D721Med (cell line): ENCODE measurements at regions not wholly inside any gene's neighbourhood (a gene's known extent, or its start where the extent isn't known, plus 50 kb on each side); places are given as distances from the start of the nearest gene placed in this dataset.

Experiments used
- DNase-seq: peaks from one replicate; pipeline ENCODE4 v3.0.0; 2011; ENCODE audit warnings: low spot score; ENCODE audit not compliant: insufficient read length
- FAIRE-seq: peaks from 2 replicates; lab custom pipeline; 2011; peaks lifted over from hg19 to GRCh38; lab: Jason Lieb, UNC
- TF ChIP-seq, protein P1 (sequence below): IDR thresholded peaks from 2 replicates; pipeline ENCODE4 v1.5.1; 2012; ENCODE audit warnings: mild to moderate bottlenecking, control low read depth; ENCODE audit not compliant: insufficient read depth; ENCODE audit errors: missing control alignments

GRCh38 chr12:100716945-100717732 is 77.4 kb upstream of the ANO4 start:
- TF ChIP-seq, protein P1, sequence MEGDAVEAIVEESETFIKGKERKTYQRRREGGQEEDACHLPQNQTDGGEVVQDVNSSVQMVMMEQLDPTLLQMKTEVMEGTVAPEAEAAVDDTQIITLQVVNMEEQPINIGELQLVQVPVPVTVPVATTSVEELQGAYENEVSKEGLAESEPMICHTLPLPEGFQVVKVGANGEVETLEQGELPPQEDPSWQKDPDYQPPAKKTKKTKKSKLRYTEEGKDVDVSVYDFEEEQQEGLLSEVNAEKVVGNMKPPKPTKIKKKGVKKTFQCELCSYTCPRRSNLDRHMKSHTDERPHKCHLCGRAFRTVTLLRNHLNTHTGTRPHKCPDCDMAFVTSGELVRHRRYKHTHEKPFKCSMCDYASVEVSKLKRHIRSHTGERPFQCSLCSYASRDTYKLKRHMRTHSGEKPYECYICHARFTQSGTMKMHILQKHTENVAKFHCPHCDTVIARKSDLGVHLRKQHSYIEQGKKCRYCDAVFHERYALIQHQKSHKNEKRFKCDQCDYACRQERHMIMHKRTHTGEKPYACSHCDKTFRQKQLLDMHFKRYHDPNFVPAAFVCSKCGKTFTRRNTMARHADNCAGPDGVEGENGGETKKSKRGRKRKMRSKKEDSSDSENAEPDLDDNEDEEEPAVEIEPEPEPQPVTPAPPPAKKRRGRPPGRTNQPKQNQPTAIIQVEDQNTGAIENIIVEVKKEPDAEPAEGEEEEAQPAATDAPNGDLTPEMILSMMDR: no peak
- DNase-seq (peak; percentile 50), FAIRE-seq (no peak)

GRCh38 chr12:100717733-100718067 is 76.9 kb upstream of the ANO4 start:
- no peak for DNase-seq
- TF ChIP-seq, protein P1: no peak
- FAIRE-seq: no peak

GRCh38 chr12:100718187-100718586 is 76.4 kb upstream of the ANO4 start:
- TF ChIP-seq, protein P1: no peak
- DNase-seq: no peak
- FAIRE-seq: no peak

- FAIRE-seq (no peak), DNase-seq (no peak)
- TF ChIP-seq, protein P1: no peak
Observed at GRCh38 chr12:100720016-100720654, 74.4 kb upstream of the ANO4 start.

DNA sequence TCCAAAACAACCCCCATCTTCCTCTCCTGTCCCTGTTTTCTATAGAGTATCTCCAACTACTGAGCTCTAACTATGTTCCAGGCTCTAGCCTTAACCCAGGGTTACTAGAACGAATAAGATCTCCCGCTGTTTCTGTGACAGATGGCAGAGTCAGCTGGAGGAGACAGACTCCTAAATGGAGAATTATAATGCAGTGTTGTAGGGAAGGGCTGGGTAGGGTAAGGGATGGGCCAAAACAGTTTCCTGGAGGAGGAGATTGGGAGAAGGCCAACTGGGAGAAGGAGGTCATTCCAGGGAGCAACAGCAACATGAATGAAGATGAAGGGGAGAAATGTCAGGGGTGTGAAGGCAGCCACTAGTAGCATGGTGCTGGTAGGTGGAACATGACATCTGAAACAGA is 73.4 kb upstream of the ANO4 start:
- TF ChIP-seq, protein P1: no peak
- DNase-seq (no peak), FAIRE-seq (no peak)

DNA sequence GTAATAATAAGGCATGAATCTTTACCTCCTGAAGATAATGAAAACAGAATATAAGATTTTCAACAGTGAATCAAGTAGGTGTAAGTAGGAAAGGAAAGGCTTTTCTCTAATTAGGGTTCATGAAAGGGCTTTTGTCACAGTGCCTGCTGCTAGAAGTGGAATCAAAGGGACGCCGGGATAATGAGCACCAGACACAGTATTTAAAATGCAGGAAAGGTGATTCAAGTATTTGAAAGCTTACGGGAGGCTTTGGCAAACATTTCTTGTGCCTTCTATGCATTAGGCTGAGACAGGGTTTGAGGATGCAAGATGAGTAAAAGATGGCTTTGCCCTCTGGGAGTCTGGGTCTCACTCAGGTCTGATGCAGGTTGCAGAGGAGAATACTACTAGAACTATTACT is 70.5 kb upstream of the ANO4 start:
- TF ChIP-seq, protein P1: no peak
- DNase-seq: no peak
- no peak for FAIRE-seq

- FAIRE-seq (no peak), DNase-seq (no peak)
- TF ChIP-seq, protein P1: peak; percentile 37
Observed at GRCh38 chr12:100733817-100734593, 60.6 kb upstream of the ANO4 start.
